ENCODE measurements at regions not wholly inside any gene's neighbourhood (a gene's known extent, or its start where the extent isn't known, plus 50 kb on each side); places are given as distances from the start of the nearest gene placed in this dataset.

DNA sequence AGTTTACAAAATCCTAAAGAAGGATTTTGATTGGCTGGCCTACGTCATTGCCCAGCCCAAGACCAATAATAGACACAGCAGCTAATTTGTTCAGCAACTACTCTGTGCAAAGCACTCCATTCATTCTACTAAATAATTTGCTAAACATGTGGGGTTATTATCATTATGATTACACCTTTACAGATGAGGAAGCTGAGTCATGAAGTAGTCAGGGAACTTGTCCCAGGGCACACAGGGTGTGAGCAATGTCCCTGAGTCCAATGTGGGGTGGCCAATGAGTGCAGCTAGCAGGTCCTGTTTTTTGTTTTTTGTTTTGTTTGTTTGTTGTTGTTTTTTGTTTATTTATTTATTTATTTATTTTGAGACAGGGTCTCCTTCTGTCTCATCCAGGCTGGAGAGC lies 183.6 kb downstream of the ABHD5 start:
- Mint-ChIP-seq H3K4me1 (no peaks in the 10 kb centered on the region), H3K36me3 (ENCODE audit: low read depth) (no peaks in the 10 kb centered on the region), H3K27ac (no peak overlapping the region), H3K4me3 (no peak overlapping the region), H3K9me3 (no peaks in the 10 kb centered on the region), H3K27me3 (ENCODE audit: low read depth) (peaks cover 22% of the 10 kb centered on the region)
- TF ChIP-seq, protein P1, sequence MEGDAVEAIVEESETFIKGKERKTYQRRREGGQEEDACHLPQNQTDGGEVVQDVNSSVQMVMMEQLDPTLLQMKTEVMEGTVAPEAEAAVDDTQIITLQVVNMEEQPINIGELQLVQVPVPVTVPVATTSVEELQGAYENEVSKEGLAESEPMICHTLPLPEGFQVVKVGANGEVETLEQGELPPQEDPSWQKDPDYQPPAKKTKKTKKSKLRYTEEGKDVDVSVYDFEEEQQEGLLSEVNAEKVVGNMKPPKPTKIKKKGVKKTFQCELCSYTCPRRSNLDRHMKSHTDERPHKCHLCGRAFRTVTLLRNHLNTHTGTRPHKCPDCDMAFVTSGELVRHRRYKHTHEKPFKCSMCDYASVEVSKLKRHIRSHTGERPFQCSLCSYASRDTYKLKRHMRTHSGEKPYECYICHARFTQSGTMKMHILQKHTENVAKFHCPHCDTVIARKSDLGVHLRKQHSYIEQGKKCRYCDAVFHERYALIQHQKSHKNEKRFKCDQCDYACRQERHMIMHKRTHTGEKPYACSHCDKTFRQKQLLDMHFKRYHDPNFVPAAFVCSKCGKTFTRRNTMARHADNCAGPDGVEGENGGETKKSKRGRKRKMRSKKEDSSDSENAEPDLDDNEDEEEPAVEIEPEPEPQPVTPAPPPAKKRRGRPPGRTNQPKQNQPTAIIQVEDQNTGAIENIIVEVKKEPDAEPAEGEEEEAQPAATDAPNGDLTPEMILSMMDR (IDR thresholded peaks at IDR 0.05; ENCODE audit: unreplicated experiment in 3 of 3), result no peak

DNA sequence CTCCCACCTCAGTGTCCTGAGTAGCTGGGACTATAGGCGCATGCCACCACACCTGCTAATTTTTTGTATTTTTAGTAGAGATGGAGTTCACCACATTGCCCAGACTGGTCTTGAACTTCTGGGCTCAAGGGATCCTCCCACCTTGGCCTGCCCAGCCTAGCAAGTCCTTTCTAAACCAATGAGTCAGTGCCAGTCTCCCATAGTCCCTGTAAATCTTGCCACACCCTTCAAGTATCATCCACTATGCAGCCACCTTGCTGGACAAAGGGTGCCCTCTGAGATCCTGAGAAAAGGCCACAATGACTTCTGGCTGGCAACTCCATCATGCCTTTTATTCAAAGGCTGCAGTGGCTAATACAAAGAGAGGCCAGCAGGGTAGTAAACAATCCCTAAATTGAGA lies 184.0 kb downstream of the ABHD5 start:
- H3K27ac Mint-ChIP-seq, result no peak overlapping the region
- H3K9me3 Mint-ChIP-seq, result no peaks in the 10 kb centered on the region
- no peak overlapping the region for H3K4me3 Mint-ChIP-seq
- TF ChIP-seq, protein P1 (IDR thresholded peaks at IDR 0.05; ENCODE audit: unreplicated experiment in 3 of 3), result no peak
- H3K27me3 Mint-ChIP-seq (ENCODE audit: low read depth), result peaks cover 21% of the 10 kb centered on the region
- no peaks in the 10 kb centered on the region for H3K4me1 Mint-ChIP-seq
- H3K36me3 Mint-ChIP-seq (ENCODE audit: low read depth), result no peaks in the 10 kb centered on the region

DNA sequence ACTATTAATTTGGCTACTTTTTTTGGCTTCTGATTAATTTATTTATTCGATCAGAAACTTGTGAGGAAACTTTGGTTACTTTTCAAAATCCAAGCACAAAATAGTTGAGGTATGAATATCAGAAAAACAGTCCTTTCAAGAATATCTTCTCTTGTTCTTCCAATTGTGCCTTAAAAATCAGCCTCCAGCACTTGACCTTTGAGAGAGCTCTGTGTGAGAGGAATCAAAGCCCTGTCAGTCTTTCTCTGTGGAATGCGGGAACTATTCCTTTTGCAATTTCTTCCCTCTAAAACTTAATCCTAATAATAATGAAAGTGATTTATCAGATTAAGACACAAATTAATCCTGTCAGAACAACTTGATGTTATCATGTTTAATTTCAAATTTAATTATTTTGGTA lies 185.9 kb downstream of the ABHD5 start:
- no peaks in the 10 kb centered on the region for H3K9me3 Mint-ChIP-seq
- H3K4me1 Mint-ChIP-seq, result no peaks in the 10 kb centered on the region
- H3K27me3 Mint-ChIP-seq (ENCODE audit: low read depth), result peaks cover 12% of the 10 kb centered on the region
- H3K4me3 Mint-ChIP-seq, result no peak overlapping the region
- TF ChIP-seq, protein P1 (IDR thresholded peaks at IDR 0.05; ENCODE audit: unreplicated experiment in 3 of 3), result no peak
- no peaks in the 10 kb centered on the region for H3K36me3 Mint-ChIP-seq (ENCODE audit: low read depth)
- no peak overlapping the region for H3K27ac Mint-ChIP-seq

DNA sequence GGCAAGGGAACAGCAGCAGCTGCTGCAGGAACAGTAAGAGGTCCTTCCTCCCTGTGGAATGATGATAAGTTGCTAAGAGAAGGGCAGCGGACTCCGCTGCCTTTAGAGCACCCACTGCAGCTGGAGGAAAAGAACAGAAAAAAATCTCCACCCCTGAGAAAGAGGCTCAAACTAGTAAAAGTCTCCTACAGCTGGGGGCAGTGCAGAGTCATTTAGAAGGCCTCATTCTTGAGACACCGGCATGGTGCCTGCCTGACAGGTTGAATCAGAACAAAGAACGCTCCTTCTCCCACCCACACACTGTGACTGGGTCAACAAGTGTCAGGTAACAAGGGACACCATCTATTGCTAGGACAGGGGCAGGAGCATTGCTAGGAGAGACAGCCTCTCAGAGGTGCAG lies 188.4 kb downstream of the ABHD5 start:
- Mint-ChIP-seq H3K27me3 (ENCODE audit: low read depth) (peaks cover 5% of the 10 kb centered on the region), H3K27ac (no peak overlapping the region), H3K4me1 (no peaks in the 10 kb centered on the region), H3K36me3 (ENCODE audit: low read depth) (no peaks in the 10 kb centered on the region), H3K4me3 (no peak overlapping the region), H3K9me3 (no peaks in the 10 kb centered on the region)
- TF ChIP-seq, protein P1 (IDR thresholded peaks at IDR 0.05; ENCODE audit: unreplicated experiment in 3 of 3), result peak; percentile 13 to 32 (median 19)

DNA sequence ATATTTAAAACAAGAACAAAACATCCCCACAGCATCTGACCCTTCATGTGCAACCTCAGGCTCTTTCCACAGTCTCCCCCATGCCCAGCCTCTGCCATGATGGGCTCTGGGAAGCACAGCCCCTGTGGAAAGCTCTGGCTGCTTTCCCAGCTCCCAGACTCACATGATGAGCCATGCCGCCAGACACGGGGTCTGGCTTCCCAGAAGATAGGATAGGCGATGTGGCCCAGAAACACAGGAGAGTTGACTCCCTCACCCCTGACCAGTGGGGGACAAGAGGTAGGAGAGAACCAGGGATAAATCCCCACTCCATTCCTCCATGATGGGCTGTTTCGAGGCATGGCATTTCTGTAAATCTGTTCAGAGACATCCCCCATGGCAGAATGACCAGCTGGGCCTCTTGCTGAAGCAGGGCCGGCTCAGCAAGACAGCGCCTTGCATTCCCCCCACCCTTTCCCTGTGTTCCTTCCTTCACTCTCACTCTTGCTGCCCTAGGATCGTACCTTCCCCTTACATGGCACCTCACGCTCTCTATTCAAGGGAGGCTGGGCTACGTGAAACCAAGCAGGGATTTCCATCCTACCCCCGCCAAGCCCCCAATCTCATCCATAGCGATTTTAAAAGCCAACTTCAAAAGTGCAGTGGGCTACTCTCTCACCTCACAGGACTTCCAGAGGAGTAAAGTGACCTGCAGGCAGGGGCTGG lies 192.4 kb downstream of the ABHD5 start:
- no peak overlapping the region for H3K27ac Mint-ChIP-seq
- H3K4me3 Mint-ChIP-seq, result no peak overlapping the region
- TF ChIP-seq, protein P1 (IDR thresholded peaks at IDR 0.05; ENCODE audit: unreplicated experiment in 3 of 3), result no peak
- H3K4me1 Mint-ChIP-seq, result peaks cover 5% of the 10 kb centered on the region
- peaks cover 8% of the 10 kb centered on the region for H3K27me3 Mint-ChIP-seq (ENCODE audit: low read depth)
- H3K9me3 Mint-ChIP-seq, result no peaks in the 10 kb centered on the region
- no peaks in the 10 kb centered on the region for H3K36me3 Mint-ChIP-seq (ENCODE audit: low read depth)

DNA sequence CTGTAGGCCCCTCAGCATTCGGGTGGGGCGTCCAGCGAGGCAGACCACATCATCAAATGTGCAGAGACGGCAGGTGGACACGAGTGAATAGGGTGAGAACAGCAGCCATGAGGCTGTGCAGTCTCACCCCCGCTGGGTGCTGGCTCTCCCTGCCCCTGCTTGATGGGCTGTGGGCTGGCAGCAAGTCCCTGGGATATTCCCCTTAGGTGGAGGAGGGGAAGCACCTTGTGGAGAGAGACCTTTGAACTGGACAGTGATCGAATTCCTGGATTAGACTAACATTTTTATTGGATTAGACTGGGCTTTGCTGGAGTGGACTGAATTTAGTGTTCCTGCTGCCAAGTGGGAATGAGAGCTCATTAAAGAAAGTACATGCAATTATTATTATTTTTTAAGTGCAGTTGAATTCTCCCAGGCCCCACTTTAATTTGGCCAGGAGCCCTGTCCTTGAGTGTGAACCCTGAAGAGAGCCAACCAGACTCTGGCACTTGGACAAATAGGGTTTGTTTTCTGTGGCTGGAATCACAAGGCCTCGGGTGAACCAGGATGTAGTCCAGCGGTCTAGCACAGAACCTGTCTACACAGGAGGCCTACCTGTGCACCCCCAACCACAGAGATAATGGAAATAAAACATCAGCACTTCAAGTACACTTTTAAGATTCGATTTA lies 193.1 kb downstream of the ABHD5 start:
- H3K4me3 Mint-ChIP-seq, result no peak overlapping the region
- H3K27me3 Mint-ChIP-seq (ENCODE audit: low read depth), result peaks cover 8% of the 10 kb centered on the region
- H3K9me3 Mint-ChIP-seq, result no peaks in the 10 kb centered on the region
- H3K4me1 Mint-ChIP-seq, result peaks cover 5% of the 10 kb centered on the region
- H3K27ac Mint-ChIP-seq, result no peak overlapping the region
- no peaks in the 10 kb centered on the region for H3K36me3 Mint-ChIP-seq (ENCODE audit: low read depth)
- TF ChIP-seq, protein P1 (IDR thresholded peaks at IDR 0.05; ENCODE audit: unreplicated experiment in 3 of 3), result no peak
